OCI-LY3 (cell line): ENCODE measurements at regions not wholly inside any gene's neighbourhood (a gene's known extent, or its start where the extent isn't known, plus 50 kb on each side); places are given as distances from the start of the nearest gene placed in this dataset.

Experiments
- H2AFZ ChIP-seq: fragments of 200-600, 300-600 bp; shearing (Covaris generic); 2 replicates; pipeline ENCODE4 v1.6.0; 2014; ENCODE audit warnings: antibody characterized with exemption, low read depth, low read length
- H3K27ac ChIP-seq: fragments of 200-600, 300-600 bp; sonication (generic); 2 replicates; pipeline ENCODE4 v1.5.1; 2014; ENCODE audit warnings: mild to moderate bottlenecking, low read length, moderate library complexity, mixed read lengths
- H3K27me3 ChIP-seq: fragments of 200-600, 300-600 bp; sonication (generic); 2 replicates; pipeline ENCODE4 v1.6.1; 2014; ENCODE audit warnings: low read depth, low read length, mixed read lengths
- H3K36me3 ChIP-seq: fragments of 200-600, 300-600 bp; sonication (generic); replicated peaks from 2 replicates; pipeline ENCODE3; 2014; ENCODE audit warnings: low read depth, low read length, mixed read lengths
- H3K4me1 ChIP-seq: fragments of 300-600, 200-600 bp; sonication (generic); 2 replicates; pipeline ENCODE4 v1.6.1; 2014; ENCODE audit warnings: low read length, mixed read lengths
- H3K4me2 ChIP-seq: fragments of 200-600, 300-600 bp; sonication (generic); 2 replicates; pipeline ENCODE4 v1.6.1; 2014; ENCODE audit warnings: low read length, mixed read lengths
- H3K4me3 ChIP-seq: fragments of 300-600, 200-600 bp; sonication (generic); 2 replicates; pipeline ENCODE4 v1.5.1; 2014; ENCODE audit warnings: antibody characterized with exemption, mild to moderate bottlenecking, low read length, moderate library complexity
- H3K79me2 ChIP-seq: fragments of 300-600, 200-600 bp; shearing (Covaris generic); 2 replicates; pipeline ENCODE4 v1.6.1; 2014; ENCODE audit warnings: mild to moderate bottlenecking, low read length, mixed read lengths
- H3K9ac ChIP-seq: fragments of 300-600, 200-600 bp; shearing (Covaris generic); 2 replicates; pipeline ENCODE4 v1.6.0; 2014; ENCODE audit warnings: mild to moderate bottlenecking, low read length, moderate library complexity
- H3K9me3 ChIP-seq: fragments of 200-600, 300-600 bp; shearing (Covaris generic); 2 replicates; pipeline ENCODE4 v1.6.1; 2014; ENCODE audit warnings: low read length, mixed read lengths; ENCODE audit not compliant: insufficient read depth
- H4K20me1 ChIP-seq: fragments of 200-600, 300-600 bp; sonication (generic); 2 replicates; pipeline ENCODE4 v1.6.1; 2016; ENCODE audit warnings: low read length, mixed read lengths; ENCODE audit not compliant: insufficient read depth
- EZH2phosphoT487 ChIP-seq: fragments of 200-600 bp; shearing (Covaris generic); IDR thresholded peaks from 2 replicates; pipeline ENCODE4 v1.6.1; 2018; ENCODE audit warnings: antibody characterized with exemption, mixed run types, low read depth
- TF ChIP-seq, protein P1 (sequence below): fragments of 200-600, 300-600 bp; sonication (generic); IDR thresholded peaks from 2 replicates; pipeline ENCODE4 v1.5.1; 2014; ENCODE audit warnings: antibody characterized with exemption, low read length, low read depth

DNA sequence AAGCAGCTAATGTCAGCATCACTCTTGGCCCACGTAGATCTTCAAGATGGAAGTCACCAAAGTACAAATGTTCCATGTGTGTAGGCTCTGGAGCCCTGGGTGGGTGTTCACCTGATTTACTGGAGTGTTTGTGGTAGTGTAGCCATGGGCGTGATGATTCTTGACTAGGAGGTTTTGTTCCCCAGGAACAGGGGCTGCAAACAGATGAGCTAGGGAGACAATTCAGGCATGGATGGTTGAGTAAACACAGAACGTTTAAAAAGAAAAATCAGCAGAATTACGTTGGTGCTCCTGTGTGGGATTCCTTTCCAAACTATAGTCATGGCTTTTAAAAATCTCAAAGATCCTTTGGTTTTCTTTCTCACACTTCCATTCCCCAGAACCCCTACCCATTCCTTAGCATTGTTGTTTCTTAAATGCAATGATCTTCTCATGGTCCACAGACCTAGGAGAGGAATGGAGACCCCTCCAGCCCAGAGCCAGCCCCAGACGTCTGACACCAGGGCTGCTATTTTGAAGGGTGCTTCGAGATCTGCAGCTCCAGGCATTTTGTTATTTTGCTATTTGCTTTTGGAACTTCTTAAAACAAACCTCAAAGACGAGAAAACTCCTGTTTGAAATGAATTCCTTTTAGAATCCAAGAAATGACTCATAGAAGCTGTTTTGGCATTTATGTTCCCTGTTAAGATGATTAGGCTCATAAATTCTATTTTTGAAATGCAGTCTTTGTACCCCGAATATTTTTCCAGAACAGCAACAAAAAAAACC, 115.1 kb downstream of the ETS2 start:
- Histone ChIP-seq H2AFZ (no peak overlapping the region), H3K79me2 (no peaks in the 10 kb centered on the region), H3K36me3 (no peaks in the 10 kb centered on the region), H3K9ac (no peak overlapping the region), H4K20me1 (no peaks in the 10 kb centered on the region), H3K9me3 (no peaks in the 10 kb centered on the region), H3K4me1 (no peaks in the 10 kb centered on the region), H3K4me2 (no peak overlapping the region), H3K27ac (no peak overlapping the region), H3K27me3 (peaks cover 8% of the 10 kb centered on the region; the same call in 1 of the 2 replicates), H3K4me3 (no peak overlapping the region)
- no peak for TF ChIP-seq EZH2phosphoT487
- TF ChIP-seq, protein P1, sequence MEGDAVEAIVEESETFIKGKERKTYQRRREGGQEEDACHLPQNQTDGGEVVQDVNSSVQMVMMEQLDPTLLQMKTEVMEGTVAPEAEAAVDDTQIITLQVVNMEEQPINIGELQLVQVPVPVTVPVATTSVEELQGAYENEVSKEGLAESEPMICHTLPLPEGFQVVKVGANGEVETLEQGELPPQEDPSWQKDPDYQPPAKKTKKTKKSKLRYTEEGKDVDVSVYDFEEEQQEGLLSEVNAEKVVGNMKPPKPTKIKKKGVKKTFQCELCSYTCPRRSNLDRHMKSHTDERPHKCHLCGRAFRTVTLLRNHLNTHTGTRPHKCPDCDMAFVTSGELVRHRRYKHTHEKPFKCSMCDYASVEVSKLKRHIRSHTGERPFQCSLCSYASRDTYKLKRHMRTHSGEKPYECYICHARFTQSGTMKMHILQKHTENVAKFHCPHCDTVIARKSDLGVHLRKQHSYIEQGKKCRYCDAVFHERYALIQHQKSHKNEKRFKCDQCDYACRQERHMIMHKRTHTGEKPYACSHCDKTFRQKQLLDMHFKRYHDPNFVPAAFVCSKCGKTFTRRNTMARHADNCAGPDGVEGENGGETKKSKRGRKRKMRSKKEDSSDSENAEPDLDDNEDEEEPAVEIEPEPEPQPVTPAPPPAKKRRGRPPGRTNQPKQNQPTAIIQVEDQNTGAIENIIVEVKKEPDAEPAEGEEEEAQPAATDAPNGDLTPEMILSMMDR = no peak

DNA sequence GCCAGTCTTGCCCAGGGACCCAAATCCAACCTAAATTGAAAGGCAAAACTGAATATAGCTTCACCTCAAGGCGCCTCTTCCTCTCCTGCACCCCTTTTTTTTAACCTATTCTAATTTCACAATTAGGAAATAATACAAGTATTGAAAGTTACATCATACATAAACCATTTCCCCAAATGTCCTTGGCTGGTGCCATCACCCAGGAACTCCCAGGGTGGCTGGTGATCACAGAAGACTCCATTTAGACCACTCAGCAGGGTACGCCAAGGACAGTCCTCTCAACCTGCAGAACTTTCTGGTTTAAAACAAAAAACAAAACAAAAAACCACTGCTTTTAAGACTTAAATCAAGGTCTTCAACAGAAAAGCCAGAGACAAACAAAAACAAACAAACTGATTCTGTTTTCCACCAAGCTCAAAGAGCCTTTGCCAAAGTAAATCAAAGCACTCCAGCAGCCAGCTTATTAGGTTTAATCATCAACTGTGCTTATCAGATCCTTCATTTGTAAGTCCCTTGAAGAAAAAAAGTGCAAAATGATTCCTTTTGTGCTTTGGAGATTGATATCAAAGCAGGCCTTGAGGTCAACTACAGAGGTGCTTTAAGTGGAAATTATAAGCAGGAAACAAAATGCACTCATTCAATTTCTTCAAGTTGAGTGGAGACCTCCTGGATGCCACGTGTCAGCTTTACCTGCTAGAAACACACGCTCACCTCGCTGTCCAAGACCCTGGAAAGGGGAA, 113.0 kb downstream of the ETS2 start:
- H3K36me3 ChIP-seq = no peaks in the 10 kb centered on the region
- peaks cover 10% of the 10 kb centered on the region; the same call in 1 of the 2 replicates for H3K27me3 ChIP-seq
- H3K4me3 ChIP-seq = no peak overlapping the region
- no peaks in the 10 kb centered on the region for H3K79me2 ChIP-seq
- no peak overlapping the region for H3K9ac ChIP-seq
- no peak for TF ChIP-seq EZH2phosphoT487
- TF ChIP-seq, protein P1 = no peak
- H3K27ac ChIP-seq = no peak overlapping the region
- H4K20me1 ChIP-seq = no peaks in the 10 kb centered on the region
- no peaks in the 10 kb centered on the region for H3K9me3 ChIP-seq
- H3K4me2 ChIP-seq = no peak overlapping the region
- H3K4me1 ChIP-seq = no peaks in the 10 kb centered on the region
- no peak overlapping the region for H2AFZ ChIP-seq

DNA sequence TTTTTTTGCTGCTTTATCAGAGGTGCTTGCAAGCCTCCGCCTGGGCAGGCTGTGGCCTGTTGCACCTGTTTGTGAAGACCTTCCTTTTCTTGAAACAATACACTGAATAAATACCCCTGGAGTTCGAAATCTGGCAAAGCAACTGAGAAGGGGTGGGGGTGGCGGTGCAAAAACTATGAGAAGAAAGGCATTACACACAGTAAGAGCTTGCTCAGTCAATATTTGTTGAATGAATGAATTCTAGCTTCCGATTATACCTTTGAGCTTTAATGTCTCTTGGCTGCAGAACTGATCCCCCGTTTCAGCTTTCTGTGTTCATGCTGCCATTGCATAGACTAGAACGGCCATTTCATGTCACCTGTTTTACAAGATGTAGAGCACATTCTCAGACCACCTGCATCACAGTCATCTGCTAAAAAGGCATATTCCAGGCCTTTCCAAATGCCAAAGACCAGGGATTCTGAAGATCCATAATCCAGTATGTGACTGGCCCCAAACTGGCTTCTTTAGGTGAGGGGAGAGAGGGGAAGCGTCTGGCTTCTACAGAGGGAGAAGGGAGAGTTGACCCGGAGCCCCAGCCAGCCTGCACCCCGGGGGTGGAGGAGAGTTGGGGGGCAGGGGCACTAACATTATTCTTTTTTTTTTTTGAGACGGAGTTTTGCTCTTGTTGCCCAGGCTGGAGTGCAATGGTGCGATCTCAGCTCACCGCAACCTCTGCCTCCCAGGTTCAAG, 111.5 kb downstream of the ETS2 start:
- no peaks in the 10 kb centered on the region for H3K79me2 ChIP-seq
- H3K36me3 ChIP-seq = no peaks in the 10 kb centered on the region
- no peak overlapping the region for H2AFZ ChIP-seq
- H3K4me2 ChIP-seq = no peak overlapping the region
- H4K20me1 ChIP-seq = no peaks in the 10 kb centered on the region
- H3K4me1 ChIP-seq = no peaks in the 10 kb centered on the region
- H3K4me3 ChIP-seq = no peak overlapping the region
- no peak overlapping the region for H3K27ac ChIP-seq
- TF ChIP-seq EZH2phosphoT487 = no peak
- TF ChIP-seq, protein P1 = no peak
- no peaks in the 10 kb centered on the region for H3K9me3 ChIP-seq
- no peak overlapping the region for H3K9ac ChIP-seq
- peaks cover 10% of the 10 kb centered on the region; the same call in 1 of the 2 replicates for H3K27me3 ChIP-seq
